ENCODE measurements at regions not wholly inside any gene's neighbourhood (a gene's known extent, or its start where the extent isn't known, plus 50 kb on each side); places are given as distances from the start of the nearest gene placed in this dataset.

DNA sequence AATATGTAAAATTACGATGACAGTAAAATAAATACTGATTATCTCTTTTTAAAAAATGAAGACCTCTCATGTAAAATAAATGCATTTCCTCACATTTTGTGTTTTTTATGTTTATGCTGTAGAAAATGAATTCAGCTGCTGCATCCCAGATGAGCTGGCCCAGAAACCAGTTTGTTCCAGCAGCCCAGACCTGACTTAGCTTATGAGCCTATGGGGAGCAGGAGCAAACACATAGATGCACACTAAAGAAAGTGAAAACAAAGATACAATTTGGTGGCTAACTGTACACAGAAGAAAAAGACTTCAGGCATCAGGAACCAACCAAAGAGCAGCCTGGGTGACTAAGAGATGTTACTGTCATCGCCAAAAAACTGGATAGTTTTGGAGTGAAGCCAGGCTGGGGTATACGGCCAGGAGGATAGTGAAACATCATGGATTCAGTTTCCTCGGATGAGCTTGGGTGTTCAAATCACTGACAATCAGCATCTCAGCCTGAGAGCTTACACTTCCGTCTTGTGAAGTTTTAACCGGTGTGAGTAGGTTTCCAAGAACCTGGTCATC lies 113.9 kb upstream of the BACE2 start:
- TF ChIP-seq POLR2A (IDR thresholded peaks at IDR 0.05; ENCODE audit: low read depth, low read length) (no peak), SMC3 (IDR thresholded peaks at IDR 0.05; ENCODE audit: low read depth, low read length) (no peak), CTCF (conservative IDR thresholded peaks at IDR 0.05; ENCODE audit: low read depth, low read length) (no peak), RFX5 (IDR thresholded peaks at IDR 0.05; ENCODE audit: low read depth, low read length) (no peak), FOS (IDR thresholded peaks at IDR 0.05; ENCODE audit: low read depth, low read length) (no peak)
- TF ChIP-seq, protein P1, sequence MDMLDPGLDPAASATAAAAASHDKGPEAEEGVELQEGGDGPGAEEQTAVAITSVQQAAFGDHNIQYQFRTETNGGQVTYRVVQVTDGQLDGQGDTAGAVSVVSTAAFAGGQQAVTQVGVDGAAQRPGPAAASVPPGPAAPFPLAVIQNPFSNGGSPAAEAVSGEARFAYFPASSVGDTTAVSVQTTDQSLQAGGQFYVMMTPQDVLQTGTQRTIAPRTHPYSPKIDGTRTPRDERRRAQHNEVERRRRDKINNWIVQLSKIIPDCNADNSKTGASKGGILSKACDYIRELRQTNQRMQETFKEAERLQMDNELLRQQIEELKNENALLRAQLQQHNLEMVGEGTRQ (IDR thresholded peaks at IDR 0.05; ENCODE audit: low read depth, low read length) = no peak
